ENCODE measurements at regions not wholly inside any gene's neighbourhood (a gene's known extent, or its start where the extent isn't known, plus 50 kb on each side); places are given as distances from the start of the nearest gene placed in this dataset.

GRCh38 chr12:4114986-4115385 lies 158.6 kb upstream of the CCND2 start:
- no peak overlapping the region for H3K4me2 ChIP-seq
- no peaks in the 10 kb centered on the region for H3F3A ChIP-seq (replicated peaks; ENCODE audit: insufficient read depth)
- H3K9me2 ChIP-seq: no peaks in the 10 kb centered on the region
- H3K27me3 ChIP-seq (ENCODE audit: insufficient read depth): peaks cover 36% of the 10 kb centered on the region
- ChIA-PET CTCF (no interaction called here), POLR2A (no interaction called here)
- H3K4me1 ChIP-seq (ENCODE audit: control insufficient read depth in 1 of 2, insufficient read depth in 2 of 2, low read depth in 1 of 2, low read length in 1 of 2): no peaks in the 10 kb centered on the region
- H3K9me3 ChIP-seq: no peaks in the 10 kb centered on the region
- H2AFZ ChIP-seq (ENCODE audit: low read depth): no peak overlapping the region
- no peaks in the 10 kb centered on the region for H3K36me3 ChIP-seq (replicated peaks in 1 of 2; ENCODE audit: control insufficient read depth in 1 of 2, insufficient read depth in 2 of 2, low read length in 1 of 2)
- no peak for DNase-seq
- no peaks in the 10 kb centered on the region for H3K79me2 ChIP-seq (ENCODE audit: insufficient read depth)
- WGBS (ENCODE audit: low lambda C conversion rate): 19% methylated on average over 7 of the region's 7 CpGs
- H3K4me3 ChIP-seq (ENCODE audit: low read depth in 2 of 2, low read length in 1 of 2): no peak overlapping the region
- H3K9ac ChIP-seq: no peak overlapping the region
- H3K27ac ChIP-seq (ENCODE audit: low read depth in 2 of 2, low read length in 1 of 2): no peak overlapping the region
- 0 out of 2 replicates have a peak, but pooled peaks cover 4% of the 10 kb centered on the region for H4K20me1 ChIP-seq (ENCODE audit: insufficient read depth)
- TF ChIP-seq NFIC (IDR thresholded peaks at IDR 0.05; ENCODE audit: borderline replicate concordance) (no peak), IRF3 (IDR thresholded peaks at IDR 0.05; ENCODE audit: low read depth, low read length) (no peak)
- TF ChIP-seq, protein P1, sequence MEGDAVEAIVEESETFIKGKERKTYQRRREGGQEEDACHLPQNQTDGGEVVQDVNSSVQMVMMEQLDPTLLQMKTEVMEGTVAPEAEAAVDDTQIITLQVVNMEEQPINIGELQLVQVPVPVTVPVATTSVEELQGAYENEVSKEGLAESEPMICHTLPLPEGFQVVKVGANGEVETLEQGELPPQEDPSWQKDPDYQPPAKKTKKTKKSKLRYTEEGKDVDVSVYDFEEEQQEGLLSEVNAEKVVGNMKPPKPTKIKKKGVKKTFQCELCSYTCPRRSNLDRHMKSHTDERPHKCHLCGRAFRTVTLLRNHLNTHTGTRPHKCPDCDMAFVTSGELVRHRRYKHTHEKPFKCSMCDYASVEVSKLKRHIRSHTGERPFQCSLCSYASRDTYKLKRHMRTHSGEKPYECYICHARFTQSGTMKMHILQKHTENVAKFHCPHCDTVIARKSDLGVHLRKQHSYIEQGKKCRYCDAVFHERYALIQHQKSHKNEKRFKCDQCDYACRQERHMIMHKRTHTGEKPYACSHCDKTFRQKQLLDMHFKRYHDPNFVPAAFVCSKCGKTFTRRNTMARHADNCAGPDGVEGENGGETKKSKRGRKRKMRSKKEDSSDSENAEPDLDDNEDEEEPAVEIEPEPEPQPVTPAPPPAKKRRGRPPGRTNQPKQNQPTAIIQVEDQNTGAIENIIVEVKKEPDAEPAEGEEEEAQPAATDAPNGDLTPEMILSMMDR (IDR thresholded peaks at IDR 0.05): no peak

GRCh38 chr12:4112734-4113325 lies 160.7 kb upstream of the CCND2 start:
- 15% methylated on average over 2 of the region's 2 CpGs for WGBS (ENCODE audit: low lambda C conversion rate)

More at GRCh38 chr12:4112734-4113325, 160.7 kb upstream of the CCND2 start:
- TF ChIP-seq SMC3 (IDR thresholded peaks at IDR 0.05; ENCODE audit: low read depth, low read length): no peak
- TF ChIP-seq YY1 (IDR thresholded peaks at IDR 0.05; ENCODE audit: low read depth): no peak
- TF ChIP-seq JUND (IDR thresholded peaks at IDR 0.05): no peak
- no peak for TF ChIP-seq GATA2 (CRISPR knock-in tag; IDR thresholded peaks at IDR 0.05)
- TF ChIP-seq, protein P1 (IDR thresholded peaks at IDR 0.05): no peak
- TF ChIP-seq USF2 (IDR thresholded peaks at IDR 0.05; ENCODE audit: borderline replicate concordance, low read depth, low read length): no peak
- H3K9me3 ChIP-seq: no peaks in the 10 kb centered on the region
- H3K9me2 ChIP-seq: no peaks in the 10 kb centered on the region
- POLR2A ChIA-PET: interaction anchor here (0.6 kb wide), 1 partner anchor 627 kb away, joined by 4 read pairs; no protein-coding TSS in a partner anchor
- no peaks in the 10 kb centered on the region for H3K4me1 ChIP-seq (ENCODE audit: control insufficient read depth in 1 of 2, insufficient read depth in 2 of 2, low read depth in 1 of 2, low read length in 1 of 2)
- 0 out of 2 replicates have a peak, but pooled peaks cover 4% of the 10 kb centered on the region for H4K20me1 ChIP-seq (ENCODE audit: insufficient read depth)
- H2AFZ ChIP-seq (ENCODE audit: low read depth): no peak overlapping the region
- H3K27me3 ChIP-seq (ENCODE audit: insufficient read depth): peaks cover 35% of the 10 kb centered on the region
- no peak overlapping the region for H3K4me3 ChIP-seq (ENCODE audit: low read depth in 2 of 2, low read length in 1 of 2)
- H3K27ac ChIP-seq (ENCODE audit: low read depth in 2 of 2, low read length in 1 of 2): no peak overlapping the region
- CTCF ChIA-PET: no interaction called here
- H3K79me2 ChIP-seq (ENCODE audit: insufficient read depth): no peaks in the 10 kb centered on the region
- no peak overlapping the region for H3K4me2 ChIP-seq
- H3K9ac ChIP-seq: no peak overlapping the region
- DNase-seq: no peak
- H3F3A ChIP-seq (replicated peaks; ENCODE audit: insufficient read depth): no peaks in the 10 kb centered on the region
- no peaks in the 10 kb centered on the region for H3K36me3 ChIP-seq (replicated peaks in 1 of 2; ENCODE audit: control insufficient read depth in 1 of 2, insufficient read depth in 2 of 2, low read length in 1 of 2)
